ENCODE measurements at regions not wholly inside any gene's neighbourhood (a gene's known extent, or its start where the extent isn't known, plus 50 kb on each side); places are given as distances from the start of the nearest gene placed in this dataset.

GRCh38 chr3:25113891-25114290, 314.2 kb upstream of the RARB start:
- Histone ChIP-seq H3K79me2 (ENCODE audit: control insufficient read depth, insufficient read depth, low read length) (no peaks in the 10 kb centered on the region), H2AFZ (ENCODE audit: low read depth, low read length) (no peak overlapping the region), H3K4me3 (replicated peaks in 1 of 3; ENCODE audit: insufficient read depth in 1 of 3, low read depth in 1 of 3, low read length in 3 of 3) (no peak overlapping the region), H3K9me3 (replicated peaks; ENCODE audit: control insufficient read depth, insufficient read depth, low read length) (no peaks in the 10 kb centered on the region), H3K9ac (replicated peaks; ENCODE audit: extremely low read depth, insufficient read depth, low read length) (no peak overlapping the region), H3K4me1 (ENCODE audit: control insufficient read depth, extremely low read depth, insufficient read depth, low read length) (no peaks in the 10 kb centered on the region), H3K9me1 (replicated peaks; ENCODE audit: control insufficient read depth, extremely low read depth, insufficient read depth, low read length) (no peaks in the 10 kb centered on the region), H3K36me3 (ENCODE audit: control insufficient read depth in 2 of 2, extremely low read depth in 1 of 2, insufficient read depth in 2 of 2, low read length in 2 of 2) (no peaks in the 10 kb centered on the region), H4K20me1 (replicated peaks; ENCODE audit: control insufficient read depth, extremely low read depth, insufficient read depth, low read length) (no peaks in the 10 kb centered on the region), H3K27me3 (ENCODE audit: control insufficient read depth in 2 of 2, insufficient read depth in 2 of 2, low read length in 2 of 2) (no peaks in the 10 kb centered on the region), H3K27ac (ENCODE audit: insufficient read depth, low read depth, low read length) (no peak overlapping the region), H3K4me2 (ENCODE audit: insufficient read depth, low read length) (no peak overlapping the region)
- CTCF ChIA-PET = no interaction called here
- no peak for FAIRE-seq
- POLR2A ChIA-PET = no interaction called here
- no TSS peak for BruUV-seq (replicated peaks)
- TF ChIP-seq POLR2AphosphoS5 (IDR thresholded peaks at IDR 0.05; ENCODE audit: insufficient read depth, low read depth, low read length) = no peak
- TF ChIP-seq, protein P1, sequence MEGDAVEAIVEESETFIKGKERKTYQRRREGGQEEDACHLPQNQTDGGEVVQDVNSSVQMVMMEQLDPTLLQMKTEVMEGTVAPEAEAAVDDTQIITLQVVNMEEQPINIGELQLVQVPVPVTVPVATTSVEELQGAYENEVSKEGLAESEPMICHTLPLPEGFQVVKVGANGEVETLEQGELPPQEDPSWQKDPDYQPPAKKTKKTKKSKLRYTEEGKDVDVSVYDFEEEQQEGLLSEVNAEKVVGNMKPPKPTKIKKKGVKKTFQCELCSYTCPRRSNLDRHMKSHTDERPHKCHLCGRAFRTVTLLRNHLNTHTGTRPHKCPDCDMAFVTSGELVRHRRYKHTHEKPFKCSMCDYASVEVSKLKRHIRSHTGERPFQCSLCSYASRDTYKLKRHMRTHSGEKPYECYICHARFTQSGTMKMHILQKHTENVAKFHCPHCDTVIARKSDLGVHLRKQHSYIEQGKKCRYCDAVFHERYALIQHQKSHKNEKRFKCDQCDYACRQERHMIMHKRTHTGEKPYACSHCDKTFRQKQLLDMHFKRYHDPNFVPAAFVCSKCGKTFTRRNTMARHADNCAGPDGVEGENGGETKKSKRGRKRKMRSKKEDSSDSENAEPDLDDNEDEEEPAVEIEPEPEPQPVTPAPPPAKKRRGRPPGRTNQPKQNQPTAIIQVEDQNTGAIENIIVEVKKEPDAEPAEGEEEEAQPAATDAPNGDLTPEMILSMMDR (IDR thresholded peaks at IDR 0.05; ENCODE audit: extremely low read depth in 1 of 2, insufficient read depth in 1 of 2, low read depth in 1 of 2, low read length in 2 of 2) = no peak
- TF ChIP-seq MYC (IDR thresholded peaks at IDR 0.05; ENCODE audit: low read depth, low read length) = no peak
- no peak for TF ChIP-seq JUN (IDR thresholded peaks at IDR 0.05; ENCODE audit: borderline replicate concordance, insufficient read depth, insufficient read length, low read depth)
- TF ChIP-seq EZH2 (IDR thresholded peaks at IDR 0.05; ENCODE audit: borderline replicate concordance, low read depth, low read length, severe bottlenecking) = no peak
- TF ChIP-seq FOS (IDR thresholded peaks at IDR 0.05; ENCODE audit: borderline replicate concordance, insufficient read depth, low read length) = no peak
- DNase-seq (ENCODE audit: low read depth, low spot score) = no peak
- dilution Hi-C loops (cut with MboI; ENCODE audit: extremely low pct_ligation_motif_present, low sequenced_read_pairs) (no loop called here), intact Hi-C loops (cut with micrococcal nuclease) (no loop called here)

DNA sequence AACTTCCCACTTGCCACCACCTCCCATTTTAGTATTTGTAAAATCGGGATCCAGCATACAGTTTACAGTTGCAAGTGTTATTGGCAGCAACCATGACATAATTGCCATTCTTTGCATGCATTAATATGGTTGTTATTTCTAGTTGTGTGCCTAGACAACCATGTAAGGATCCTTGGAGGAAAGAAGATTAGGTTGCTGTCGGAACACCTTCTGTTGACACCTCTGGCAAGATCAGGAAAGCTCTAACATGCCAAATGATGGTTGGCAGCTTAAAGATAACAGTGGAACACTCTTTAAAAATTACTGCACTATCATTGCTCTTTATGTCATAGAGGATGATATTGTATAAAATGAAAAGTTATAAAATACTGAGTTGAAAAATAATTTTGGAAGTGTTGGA, 313.5 kb upstream of the RARB start:
- no peaks in the 10 kb centered on the region for H3K27me3 ChIP-seq (ENCODE audit: control insufficient read depth in 2 of 2, insufficient read depth in 2 of 2, low read length in 2 of 2)
- no peaks in the 10 kb centered on the region for H3K9me3 ChIP-seq (replicated peaks; ENCODE audit: control insufficient read depth, insufficient read depth, low read length)
- no peaks in the 10 kb centered on the region for H3K4me1 ChIP-seq (ENCODE audit: control insufficient read depth, extremely low read depth, insufficient read depth, low read length)
- H3K36me3 ChIP-seq (ENCODE audit: control insufficient read depth in 2 of 2, extremely low read depth in 1 of 2, insufficient read depth in 2 of 2, low read length in 2 of 2) = no peaks in the 10 kb centered on the region
- TF ChIP-seq POLR2AphosphoS5 (IDR thresholded peaks at IDR 0.05; ENCODE audit: insufficient read depth, low read depth, low read length) = no peak
- TF ChIP-seq JUN (IDR thresholded peaks at IDR 0.05; ENCODE audit: borderline replicate concordance, insufficient read depth, insufficient read length, low read depth) = no peak
- no peak for TF ChIP-seq EZH2 (IDR thresholded peaks at IDR 0.05; ENCODE audit: borderline replicate concordance, low read depth, low read length, severe bottlenecking)
- TF ChIP-seq, protein P2, sequence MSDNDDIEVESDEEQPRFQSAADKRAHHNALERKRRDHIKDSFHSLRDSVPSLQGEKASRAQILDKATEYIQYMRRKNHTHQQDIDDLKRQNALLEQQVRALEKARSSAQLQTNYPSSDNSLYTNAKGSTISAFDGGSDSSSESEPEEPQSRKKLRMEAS (IDR thresholded peaks at IDR 0.05; ENCODE audit: insufficient read depth, insufficient read length) = no peak
- TF ChIP-seq POLR2A (IDR thresholded peaks at IDR 0.05; ENCODE audit: low read depth, low read length) = no peak
- no peak for TF ChIP-seq FOS (IDR thresholded peaks at IDR 0.05; ENCODE audit: borderline replicate concordance, insufficient read depth, low read length)
- no peak for TF ChIP-seq GATA2 (IDR thresholded peaks at IDR 0.05; ENCODE audit: insufficient read depth, insufficient read length, low read depth, low read length)
- TF ChIP-seq, protein P1 (IDR thresholded peaks at IDR 0.05; ENCODE audit: extremely low read depth in 1 of 2, insufficient read depth in 1 of 2, low read depth in 1 of 2, low read length in 2 of 2) = no peak
- no peak for TF ChIP-seq MYC (IDR thresholded peaks at IDR 0.05; ENCODE audit: low read depth, low read length)
- CTCF ChIA-PET = no interaction called here
- no peak overlapping the region for H2AFZ ChIP-seq (ENCODE audit: low read depth, low read length)
- DNase-seq (ENCODE audit: low read depth, low spot score) (no peak), FAIRE-seq (no peak)
- intact Hi-C loops (cut with micrococcal nuclease) (no loop called here), dilution Hi-C loops (cut with MboI; ENCODE audit: extremely low pct_ligation_motif_present, low sequenced_read_pairs) (no loop called here)
- H3K27ac ChIP-seq (ENCODE audit: insufficient read depth, low read depth, low read length) = no peak overlapping the region
- H3K4me2 ChIP-seq (ENCODE audit: insufficient read depth, low read length) = no peak overlapping the region
- BruUV-seq (replicated peaks) = no TSS peak
- H3K9ac ChIP-seq (replicated peaks; ENCODE audit: extremely low read depth, insufficient read depth, low read length) = no peak overlapping the region
- H3K79me2 ChIP-seq (ENCODE audit: control insufficient read depth, insufficient read depth, low read length) = no peaks in the 10 kb centered on the region
- H3K9me1 ChIP-seq (replicated peaks; ENCODE audit: control insufficient read depth, extremely low read depth, insufficient read depth, low read length) = no peaks in the 10 kb centered on the region
- H4K20me1 ChIP-seq (replicated peaks; ENCODE audit: control insufficient read depth, extremely low read depth, insufficient read depth, low read length) = no peaks in the 10 kb centered on the region
- no peak overlapping the region for H3K4me3 ChIP-seq (replicated peaks in 1 of 3; ENCODE audit: insufficient read depth in 1 of 3, low read depth in 1 of 3, low read length in 3 of 3)
- POLR2A ChIA-PET = no interaction called here

All from endothelial cell of umbilical vein (primary cell).